HCEC 1CT (cell line): ENCODE measurements at regions not wholly inside any gene's neighbourhood (a gene's known extent, or its start where the extent isn't known, plus 50 kb on each side); places are given as distances from the start of the nearest gene placed in this dataset.

Experiments
- DNase-seq: peaks from one replicate; pipeline ENCODE4 v3.0.0-alpha.2; 2017

- no peak for DNase-seq
Measured at GRCh38 chr2:160632084-160632975, 138.7 kb upstream of the RBMS1 start.

- no peak for DNase-seq
Measured at GRCh38 chr2:160634436-160634835, 140.8 kb upstream of the RBMS1 start.

GRCh38 chr2:160635488-160635887, 141.9 kb upstream of the RBMS1 start:
- peak; percentile 30 for DNase-seq

- DNase-seq = no peak
Measured at GRCh38 chr2:160639472-160639871, 145.9 kb upstream of the RBMS1 start.

GRCh38 chr2:160646684-160647444, 153.3 kb upstream of the RBMS1 start:
- no peak for DNase-seq

- DNase-seq = no peak
Measured at GRCh38 chr2:160647967-160648685, 154.5 kb upstream of the RBMS1 start.

GRCh38 chr2:160649698-160650097, 156.1 kb upstream of the RBMS1 start:
- no peak for DNase-seq

- DNase-seq = no peak
Measured at GRCh38 chr2:160650196-160651118, 156.8 kb upstream of the RBMS1 start.

- no peak for DNase-seq
Measured at GRCh38 chr2:160651416-160652200, 158.0 kb upstream of the RBMS1 start.

GRCh38 chr2:160652236-160652635, 158.6 kb upstream of the RBMS1 start:
- no peak for DNase-seq

- DNase-seq = no peak
Measured at GRCh38 chr2:160657196-160657595, 163.6 kb upstream of the RBMS1 start.

- no peak for DNase-seq
Measured at GRCh38 chr2:160658851-160659250, 165.2 kb upstream of the RBMS1 start.

- no peak for DNase-seq
Measured at GRCh38 chr2:160660741-160661140, 167.1 kb upstream of the RBMS1 start.

GRCh38 chr2:160664603-160665140, 171.1 kb upstream of the RBMS1 start:
- DNase-seq = no peak

GRCh38 chr2:160666154-160667060, 172.8 kb upstream of the RBMS1 start:
- DNase-seq = peak; percentile 97

- DNase-seq = peak; percentile 36
Measured at GRCh38 chr2:160667811-160668210, 174.2 kb upstream of the RBMS1 start.

- DNase-seq = no peak
Measured at GRCh38 chr2:160670618-160671017, 177.0 kb upstream of the RBMS1 start.

GRCh38 chr2:160672211-160672610, 178.6 kb upstream of the RBMS1 start:
- no peak for DNase-seq

- DNase-seq = no peak
Measured at GRCh38 chr2:160674146-160674750, 180.6 kb upstream of the RBMS1 start.

- no peak for DNase-seq
Measured at GRCh38 chr2:160679686-160680085, 186.1 kb upstream of the RBMS1 start.
